Activated CD4-positive, alpha-beta T cell treated with anti-CD3 and anti-CD28 coated beads, Interleukin-2, amount 50 U/mL, for 1 hour (primary cell): ENCODE measurements at regions not wholly inside any gene's neighbourhood (a gene's known extent, or its start where the extent isn't known, plus 50 kb on each side); places are given as distances from the start of the nearest gene placed in this dataset.

ENCODE experiments used
- DNase-seq: peaks from one replicate; pipeline ENCODE4 v3.0.0-alpha.2; 2020

GRCh38 chr5:14011089-14012020 is 66.9 kb upstream of the DNAH5 start:
- peak; percentile 2 for DNase-seq

GRCh38 chr5:14009575-14009974 is 65.1 kb upstream of the DNAH5 start:
- DNase-seq = no peak

DNA sequence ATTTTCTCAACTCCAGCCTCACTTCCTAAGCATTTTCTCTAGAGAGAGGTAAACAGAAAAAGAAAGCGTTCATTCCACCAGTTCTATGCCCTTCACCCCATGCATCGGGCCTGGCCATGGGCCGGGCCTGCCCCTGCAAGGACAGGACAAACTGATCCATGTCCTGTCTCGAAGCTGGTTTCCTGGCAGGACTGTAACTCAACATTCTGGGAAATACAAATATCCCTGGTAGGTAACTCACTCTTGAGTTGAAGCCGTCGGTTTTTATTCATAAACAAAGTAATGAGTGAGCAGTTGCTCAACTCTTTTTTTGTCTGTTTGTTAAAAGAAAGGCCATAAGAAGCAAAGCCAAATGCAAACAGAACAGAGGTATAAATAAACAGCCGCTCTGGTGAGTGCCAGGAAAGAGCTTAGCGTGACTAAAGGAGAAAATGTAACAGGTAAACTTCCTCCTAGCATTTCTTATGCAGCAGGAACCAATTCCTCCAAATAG is 64.4 kb upstream of the DNAH5 start:
- no peak for DNase-seq

GRCh38 chr5:14006823-14007520 is 62.5 kb upstream of the DNAH5 start:
- DNase-seq = no peak

DNA sequence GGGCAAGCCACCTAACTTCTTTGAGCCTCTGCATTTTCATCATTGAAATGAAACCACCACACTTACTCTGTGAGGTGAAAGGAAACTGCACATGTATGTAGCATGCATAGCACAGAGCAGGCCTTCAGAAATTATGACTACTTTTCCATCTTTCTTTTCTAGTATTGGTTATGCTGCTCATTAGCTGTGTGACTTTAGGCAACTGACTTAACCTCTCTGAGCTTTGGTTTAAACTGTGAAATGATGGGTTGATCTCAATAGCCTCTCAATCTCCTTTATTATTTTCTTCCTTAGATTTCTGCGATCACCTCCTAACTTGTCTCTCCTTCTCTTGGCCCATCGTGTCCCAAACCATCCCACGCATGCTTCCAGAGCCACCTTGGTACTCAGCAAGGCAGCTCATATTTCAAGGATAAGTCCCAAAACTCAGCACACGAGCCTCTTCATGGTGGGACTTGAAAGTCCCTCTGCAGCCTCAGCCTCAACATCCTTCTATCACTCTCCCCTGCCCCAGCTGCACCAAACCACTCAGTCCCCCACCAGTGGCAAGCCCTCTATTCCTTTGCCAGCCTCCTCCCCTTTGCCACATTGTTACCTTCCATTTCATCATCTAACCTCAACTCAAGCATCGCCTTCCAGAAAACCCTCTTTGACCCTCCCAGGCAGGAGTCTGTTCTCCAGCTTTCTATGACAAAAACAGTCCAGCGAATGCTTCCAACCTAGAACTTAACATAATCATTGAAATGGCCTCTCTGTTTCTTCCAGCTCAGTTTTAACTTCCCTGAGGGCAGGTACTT is 60.3 kb upstream of the DNAH5 start:
- no peak for DNase-seq

DNA sequence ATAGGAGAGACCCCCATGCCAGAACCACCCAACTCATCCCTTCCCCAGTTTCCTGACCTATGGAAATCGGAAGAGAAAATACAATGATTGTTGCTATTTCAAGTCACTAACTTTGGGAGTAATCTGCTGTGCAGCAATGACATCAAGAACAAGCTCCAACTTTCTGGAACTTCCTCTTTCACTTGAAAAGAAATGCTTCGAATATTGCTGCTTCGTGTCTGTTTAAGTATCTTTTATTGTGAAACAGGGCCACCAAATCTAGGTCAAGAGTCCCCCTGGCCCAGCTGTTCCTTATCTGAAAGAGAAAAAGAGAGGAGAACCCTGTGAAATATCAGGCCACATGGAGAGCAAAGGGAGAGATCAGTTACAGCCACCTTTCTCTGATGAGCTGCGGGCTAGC is 59.4 kb upstream of the DNAH5 start:
- no peak for DNase-seq

GRCh38 chr5:14003513-14003912 is 59.0 kb upstream of the DNAH5 start:
- DNase-seq = peak; percentile 1

GRCh38 chr5:13998254-13998653 is 53.8 kb upstream of the DNAH5 start:
- DNase-seq = no peak

DNA sequence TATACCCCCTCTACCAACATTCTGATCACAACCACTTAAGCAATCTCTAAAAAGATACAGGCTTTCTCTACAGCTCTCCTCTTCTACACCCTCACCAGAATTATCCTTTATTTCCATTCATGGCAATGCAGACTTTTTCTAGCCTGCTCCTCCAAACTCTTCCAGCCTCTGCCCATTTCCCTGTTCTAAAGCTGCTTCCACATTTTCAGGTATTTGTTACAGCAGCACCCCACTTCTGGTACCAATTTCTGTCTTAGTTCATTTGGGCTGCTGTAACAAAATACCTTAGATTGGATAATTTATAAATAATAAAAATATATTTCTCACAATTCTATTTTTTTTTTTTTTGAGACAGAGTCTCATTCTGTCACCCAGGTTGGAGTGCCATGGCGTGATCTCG is 53.0 kb upstream of the DNAH5 start:
- DNase-seq = no peak

DNA sequence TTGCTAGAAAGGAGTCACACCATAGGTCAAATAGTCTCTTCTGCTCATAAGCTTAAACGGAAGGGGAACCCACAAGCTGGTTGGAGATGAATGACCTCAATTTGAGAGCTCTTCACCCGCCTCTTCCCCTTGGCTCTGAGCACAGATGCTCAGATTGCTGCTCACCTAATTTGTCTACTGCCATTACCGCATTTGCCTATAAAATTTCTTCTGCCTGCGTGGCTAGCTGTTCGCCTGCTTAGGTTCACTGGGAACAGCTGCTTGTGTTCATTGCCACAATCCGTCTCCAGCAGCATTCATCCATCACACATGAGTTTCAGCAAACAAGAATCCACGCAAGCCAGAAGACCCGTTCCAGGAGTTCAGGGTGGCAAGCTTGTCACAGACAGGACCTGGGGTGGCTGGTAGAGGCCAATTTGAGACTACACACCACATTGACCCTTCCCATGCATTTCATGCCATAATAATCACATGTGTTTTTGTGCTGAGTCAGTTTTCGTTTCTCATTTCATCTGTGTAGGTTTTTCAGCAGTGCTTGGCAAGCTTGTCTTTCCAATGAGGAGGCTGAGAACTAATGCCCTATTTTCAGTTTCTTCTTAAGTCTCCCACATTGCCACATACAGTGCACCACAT is 50.2 kb upstream of the DNAH5 start:
- DNase-seq = no peak
